Right cardiac atrium (tissue), 5 donors: ENCODE measurements at regions not wholly inside any gene's neighbourhood (a gene's known extent, or its start where the extent isn't known, plus 50 kb on each side); places are given as distances from the start of the nearest gene placed in this dataset.
A peak's percentile ranks its signal among the peaks of the same experiment; 100 is the strongest.

Experiments used
- ATAC-seq, 2 donors: fragments of 200-7000 bp; cut with Tn5 transposase; one replicate each; pipeline versions ENCODE4 v1.8.0 to v1.9.1; 2020; ENCODE audit warnings: moderate library complexity in 2 of 2, mild to moderate bottlenecking in 1 of 2
- DNase-seq, 3 donors: peaks; one replicate each; pipeline ENCODE4 v3.0.0-alpha.2; 2020
- H3K27ac ChIP-seq: one replicate; pipeline ENCODE4 v1.5.1; 2013; ENCODE audit warnings: mild to moderate bottlenecking, low read length, control low read depth, moderate library complexity
- H3K27me3 ChIP-seq: one replicate; pipeline ENCODE4 v1.6.1; 2013; ENCODE audit not compliant: control insufficient read depth, insufficient read depth
- H3K4me1 ChIP-seq: one replicate; pipeline ENCODE4 v1.6.1; 2013; ENCODE audit warnings: low read length; ENCODE audit not compliant: control insufficient read depth, insufficient read depth
- H3K4me3 ChIP-seq: one replicate; pipeline ENCODE4 v1.5.1; 2013; ENCODE audit warnings: low read length, control low read depth
- H3K9me3 ChIP-seq: one replicate; pipeline ENCODE4 v1.6.1; 2013; ENCODE audit warnings: low read length; ENCODE audit not compliant: control insufficient read depth
- WGBS: extraction: QIAGEN DNeasy Blood & Tissue Kit; methylation state at CpG from one replicate; pipeline ENCODE4 v1.1.7; 2013; 5-methylcytosine and 5-hydroxymethylcytosine counted together
- intact Hi-C, 4 donors: fragments of 100-400 bp; cut with DNase I; formaldehyde crosslinking; loops; one replicate each; pipeline versions ENCODE4 v1.11.0 to v1.14.0; 2022 to 2023
- donor health status: healthy with polysubstance abuse.
- donor health status: DM: no; HTN: yes; CAD: no.
- donor health status: DM: no; HTN: no; CAD: no.
- donor health status: DM: no; HTN: yes; CAD: no; lungs with severe emphysema.
- donor health status: DM: yes; HTN: yes; CAD: no.

- Histone ChIP-seq H3K27ac (no peak overlapping the region), H3K27me3 (no peaks in the 10 kb centered on the region), H3K4me1 (no peaks in the 10 kb centered on the region), H3K9me3 (no peaks in the 10 kb centered on the region), H3K4me3 (no peak overlapping the region)
- 80% methylated on average over 14 of the region's 14 CpGs for WGBS
- intact Hi-C loops: no loop called here
- DNase-seq: no peak
- ATAC-seq: no peak
Observed at GRCh38 chr22:48897645-48898370, 929.9 kb downstream of the BRD1 start.

GRCh38 chr22:48896766-48897644, 930.7 kb downstream of the BRD1 start:
- no peak overlapping the region for H3K27ac ChIP-seq
- no peaks in the 10 kb centered on the region for H3K27me3 ChIP-seq
- no peak for ATAC-seq
- 66% methylated on average over 33 of the region's 33 CpGs for WGBS
- H3K4me3 ChIP-seq: no peak overlapping the region
- no peaks in the 10 kb centered on the region for H3K9me3 ChIP-seq
- intact Hi-C loops: no loop called here
- no peaks in the 10 kb centered on the region for H3K4me1 ChIP-seq
- no peak for DNase-seq

- ATAC-seq (no peak), DNase-seq (no peak)
- no peak overlapping the region for H3K4me3 ChIP-seq
- WGBS: 77% methylated on average over 24 of the region's 24 CpGs
- H3K27me3 ChIP-seq: no peaks in the 10 kb centered on the region
- no peaks in the 10 kb centered on the region for H3K9me3 ChIP-seq
- intact Hi-C loops: no loop called here
- H3K27ac ChIP-seq: no peak overlapping the region
- no peaks in the 10 kb centered on the region for H3K4me1 ChIP-seq
Observed at GRCh38 chr22:48895831-48896765, 931.6 kb downstream of the BRD1 start.

GRCh38 chr22:48895336-48895735, 932.3 kb downstream of the BRD1 start:
- no peaks in the 10 kb centered on the region for H3K9me3 ChIP-seq
- H3K4me3 ChIP-seq: no peak overlapping the region
- 65% methylated on average over 9 of the region's 9 CpGs for WGBS
- ATAC-seq (no peak), DNase-seq (no peak)
- no peaks in the 10 kb centered on the region for H3K27me3 ChIP-seq
- no peaks in the 10 kb centered on the region for H3K4me1 ChIP-seq
- intact Hi-C loops: no loop called here
- H3K27ac ChIP-seq: no peak overlapping the region

GRCh38 chr22:48894804-48895250, 932.8 kb downstream of the BRD1 start:
- intact Hi-C loops: no loop called here
- no peak overlapping the region for H3K4me3 ChIP-seq
- ATAC-seq (no peak), DNase-seq (no peak)
- no peak overlapping the region for H3K27ac ChIP-seq
- H3K9me3 ChIP-seq: no peaks in the 10 kb centered on the region
- H3K27me3 ChIP-seq: no peaks in the 10 kb centered on the region
- no peaks in the 10 kb centered on the region for H3K4me1 ChIP-seq
- WGBS: 84% methylated on average over 14 of the region's 14 CpGs

GRCh38 chr22:48894064-48894671, 933.5 kb downstream of the BRD1 start:
- Histone ChIP-seq H3K9me3 (no peaks in the 10 kb centered on the region), H3K4me1 (no peaks in the 10 kb centered on the region), H3K4me3 (no peak overlapping the region), H3K27me3 (no peaks in the 10 kb centered on the region), H3K27ac (no peak overlapping the region)
- WGBS: 67% methylated on average over 23 of the region's 23 CpGs
- intact Hi-C loops: no loop called here
- ATAC-seq (peak in 1 of 2 donors; percentile 23), DNase-seq (no peak)

- H3K27me3 ChIP-seq: no peaks in the 10 kb centered on the region
Observed at GRCh38 chr22:48893288-48894063, 934.2 kb downstream of the BRD1 start.

GRCh38 chr22:48892578-48893287, 934.9 kb downstream of the BRD1 start:
- no peaks in the 10 kb centered on the region for H3K4me1 ChIP-seq
- intact Hi-C loops: no loop called here
- H3K27ac ChIP-seq: no peak overlapping the region
- H3K9me3 ChIP-seq: no peaks in the 10 kb centered on the region
- 70% methylated on average over 14 of the region's 14 CpGs for WGBS
- no peak for ATAC-seq
- no peaks in the 10 kb centered on the region for H3K27me3 ChIP-seq
- DNase-seq: no peak
- H3K4me3 ChIP-seq: no peak overlapping the region

More at GRCh38 chr22:48893288-48894063, 934.2 kb downstream of the BRD1 start:
- DNase-seq (no peak), ATAC-seq (no peak)
- H3K27ac ChIP-seq: no peak overlapping the region
- WGBS: 79% methylated on average over 16 of the region's 16 CpGs
- H3K4me1 ChIP-seq: no peaks in the 10 kb centered on the region
- intact Hi-C loops: no loop called here
- no peak overlapping the region for H3K4me3 ChIP-seq
- no peaks in the 10 kb centered on the region for H3K9me3 ChIP-seq

GRCh38 chr22:48891688-48892577, 935.7 kb downstream of the BRD1 start:
- Histone ChIP-seq H3K27ac (no peak overlapping the region), H3K4me1 (no peaks in the 10 kb centered on the region), H3K9me3 (no peaks in the 10 kb centered on the region), H3K27me3 (no peaks in the 10 kb centered on the region), H3K4me3 (no peak overlapping the region)
- ATAC-seq (no peak), DNase-seq (no peak)
- 57% methylated on average over 9 of the region's 9 CpGs for WGBS
- intact Hi-C loops: no loop called here
